ENCODE measurements at regions not wholly inside any gene's neighbourhood (a gene's known extent, or its start where the extent isn't known, plus 50 kb on each side); places are given as distances from the start of the nearest gene placed in this dataset.

DNA sequence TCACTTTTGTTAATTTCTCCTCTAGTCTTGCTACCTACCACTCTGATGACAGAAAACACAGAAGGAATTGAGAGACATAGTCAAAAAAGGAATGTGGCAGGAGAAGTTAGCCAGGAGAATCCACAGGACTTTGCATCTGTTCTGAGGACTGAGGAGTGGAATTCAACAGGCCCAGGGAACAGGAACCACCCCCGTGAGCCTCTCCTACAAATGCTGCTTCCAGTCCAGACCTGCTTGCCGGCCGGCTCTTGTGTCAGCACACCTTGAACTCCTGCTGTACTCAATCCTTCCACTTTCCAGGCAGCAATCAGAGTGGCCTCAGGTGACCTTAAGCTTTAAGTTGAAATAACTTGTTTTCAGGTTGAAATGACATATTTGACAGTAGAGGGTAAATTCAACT, 903.1 kb downstream of the BCL11B start:
- no peak for DNase-seq

- no peak for DNase-seq
These were observed 902.7 kb downstream of the BCL11B start for GRCh38 chr14:98369344-98369743.

DNA sequence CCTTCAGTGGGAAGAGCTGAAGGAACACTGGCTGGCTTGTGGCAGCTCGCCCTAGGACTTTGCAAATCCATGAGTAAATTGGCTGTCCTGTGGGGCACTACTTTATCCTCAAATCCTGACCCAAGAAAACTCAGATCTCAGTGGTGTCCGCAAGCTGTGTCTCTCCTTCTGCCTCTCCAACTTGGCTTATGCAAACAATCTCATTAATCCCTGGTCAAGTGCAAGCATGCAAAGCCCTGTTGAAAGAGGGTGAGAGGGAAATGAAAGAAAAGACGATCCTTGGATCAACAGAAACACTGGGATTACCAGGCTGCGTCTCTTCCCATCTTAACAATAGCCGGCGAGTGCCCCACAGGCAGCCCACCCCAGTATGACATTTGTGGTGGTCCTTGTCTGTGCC, 901.6 kb downstream of the BCL11B start:
- no peak for DNase-seq

DNA sequence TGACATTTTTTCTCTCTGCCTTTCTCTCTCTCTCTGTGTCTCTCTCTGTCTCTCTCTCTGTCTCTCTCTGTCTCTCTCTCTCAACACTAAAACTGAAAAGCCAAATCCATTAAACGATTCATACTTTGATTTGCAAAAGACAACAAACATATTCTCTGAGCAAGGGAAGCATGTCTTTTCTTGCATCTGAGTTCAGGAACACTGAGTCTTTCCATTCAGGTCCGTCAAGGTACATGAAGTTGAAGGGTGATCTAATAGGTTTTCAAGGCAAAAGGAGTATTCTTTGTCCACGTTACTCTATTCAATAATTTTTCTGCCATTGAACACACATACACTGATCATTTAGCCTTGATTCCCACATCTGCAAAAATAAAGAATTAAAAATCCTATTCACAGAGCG, 900.9 kb downstream of the BCL11B start:
- DNase-seq = no peak

DNA sequence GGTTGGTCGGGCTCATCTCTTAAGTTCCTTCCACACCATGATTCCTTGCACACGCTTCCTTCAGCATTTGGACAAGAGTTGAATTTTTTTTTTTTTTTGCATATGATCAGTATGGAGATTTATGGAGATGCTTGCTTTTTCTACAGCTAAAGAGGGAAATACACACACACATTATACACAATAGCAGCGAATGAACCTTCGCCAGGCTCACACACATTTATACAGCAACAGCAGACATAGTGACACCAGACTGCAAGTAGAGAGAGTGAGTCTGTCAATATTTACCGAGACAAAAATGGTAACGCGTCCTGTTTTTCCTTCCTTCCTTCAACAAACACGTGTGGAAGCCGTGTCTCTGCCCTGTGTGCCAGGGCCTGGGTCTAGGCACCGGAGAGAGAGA, 897.9 kb downstream of the BCL11B start:
- no peak for DNase-seq

DNA sequence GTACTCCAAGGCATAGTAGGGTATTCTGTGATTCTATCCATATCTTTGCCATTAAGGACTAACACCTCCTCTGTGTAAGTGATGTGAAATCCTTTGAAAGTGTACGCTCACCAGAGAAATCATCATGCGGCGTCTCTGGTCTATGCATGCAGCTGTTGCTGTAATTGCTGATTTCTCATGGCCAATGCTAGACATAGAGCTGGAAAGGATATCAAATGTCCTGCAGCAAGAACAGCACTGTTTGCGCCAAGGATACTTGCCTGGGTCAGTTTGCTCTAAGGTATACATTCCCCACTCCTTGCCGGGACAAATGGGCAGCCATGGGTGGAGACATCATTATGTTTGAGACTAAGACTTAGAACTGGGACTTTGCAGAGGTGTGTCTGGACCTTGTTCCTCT, 896.4 kb downstream of the BCL11B start:
- no peak for DNase-seq

GRCh38 chr14:98379830-98380229, 892.2 kb downstream of the BCL11B start:
- DNase-seq = no peak

- DNase-seq = no peak
These were observed 889.3 kb downstream of the BCL11B start for GRCh38 chr14:98382662-98383061.

DNA sequence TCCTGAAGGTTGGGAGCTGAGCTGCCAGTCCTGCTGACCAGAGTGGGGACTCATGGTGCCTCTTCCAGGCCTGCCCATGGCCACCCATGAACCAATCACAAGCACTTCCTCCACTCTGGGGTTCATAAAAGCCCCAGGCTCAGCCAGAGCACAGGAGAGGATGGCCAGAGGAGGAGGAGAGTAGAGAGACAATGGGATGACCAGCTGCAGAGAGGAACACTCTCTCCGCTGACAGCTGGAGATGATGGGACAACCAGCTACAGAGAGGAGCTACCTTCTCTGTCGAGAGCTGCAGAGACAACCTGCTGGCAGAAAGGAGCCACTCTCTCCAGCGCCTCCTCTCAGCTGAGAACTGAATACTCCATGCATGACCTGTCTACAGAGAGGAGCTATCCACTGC, 886.1 kb downstream of the BCL11B start:
- DNase-seq = no peak

DNA sequence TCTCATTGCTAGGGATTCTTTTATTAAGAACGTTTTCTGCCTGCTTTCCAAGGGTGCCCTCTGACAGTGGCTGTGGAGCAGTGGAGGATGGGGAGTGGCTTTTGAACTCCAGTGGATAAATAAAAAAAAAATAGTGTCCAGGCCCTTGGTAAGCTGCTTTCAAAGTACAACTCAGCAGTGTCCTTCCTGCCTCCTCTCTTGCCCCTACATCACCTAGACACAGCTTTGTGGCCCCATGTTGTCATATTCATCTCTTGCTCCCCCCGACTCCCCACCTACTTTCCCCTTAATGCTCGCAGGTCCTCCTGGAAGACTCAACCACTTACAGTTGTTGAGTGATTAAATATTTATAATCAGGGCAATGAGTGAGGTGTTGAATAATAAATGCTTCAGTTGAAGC, 880.9 kb downstream of the BCL11B start:
- DNase-seq = no peak

DNA sequence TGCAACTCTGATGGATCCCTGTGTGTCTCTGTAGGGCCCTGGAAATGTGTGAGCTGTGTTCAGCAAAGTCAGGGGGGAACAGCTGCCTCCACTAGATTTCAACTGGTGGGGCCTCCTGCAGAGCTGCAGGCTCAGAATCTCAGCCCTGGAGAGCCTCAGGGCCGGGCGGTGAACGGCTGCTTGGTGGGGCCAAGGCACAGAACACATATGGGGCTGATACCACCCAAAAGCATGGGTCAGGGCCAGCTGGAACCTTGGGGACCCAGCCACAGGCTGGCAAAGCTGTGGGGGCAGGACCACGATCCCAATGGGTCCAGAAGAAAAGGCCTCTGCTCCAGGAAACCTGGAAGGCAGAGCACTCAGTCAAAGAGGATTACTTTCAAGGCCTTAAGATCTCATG, 878.5 kb downstream of the BCL11B start:
- DNase-seq = no peak

- no peak for DNase-seq
These were observed 867.2 kb downstream of the BCL11B start for GRCh38 chr14:98404811-98405210.

DNA sequence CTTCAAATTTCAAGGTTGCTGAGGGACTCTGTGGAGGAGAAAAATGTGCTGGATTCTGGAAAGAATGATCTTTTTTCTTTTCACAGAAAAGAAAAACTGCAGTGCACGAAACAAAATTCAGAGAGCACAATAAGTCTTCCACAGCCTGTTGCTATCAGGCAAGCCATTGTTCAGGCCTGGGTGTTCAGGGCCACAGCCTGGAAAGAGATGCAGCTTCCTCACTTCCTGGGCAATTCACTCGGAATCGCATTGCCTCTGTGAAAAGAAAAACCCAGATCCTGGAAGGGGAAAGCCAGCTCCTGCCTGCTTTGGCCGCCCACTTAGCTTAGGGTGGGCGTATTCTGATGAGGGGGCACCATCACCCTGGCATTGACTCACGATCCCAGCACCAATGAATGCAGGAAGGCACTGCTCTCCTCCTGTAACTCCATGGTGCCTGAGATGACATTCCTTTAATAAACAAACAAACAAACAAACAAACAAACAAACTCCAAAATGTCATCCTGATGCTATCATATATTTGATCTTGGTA, 863.9 kb downstream of the BCL11B start:
- no peak for DNase-seq

GRCh38 chr14:98408713-98409112, 863.3 kb downstream of the BCL11B start:
- no peak for DNase-seq

GRCh38 chr14:98411154-98411553, 860.8 kb downstream of the BCL11B start:
- no peak for DNase-seq

DNA sequence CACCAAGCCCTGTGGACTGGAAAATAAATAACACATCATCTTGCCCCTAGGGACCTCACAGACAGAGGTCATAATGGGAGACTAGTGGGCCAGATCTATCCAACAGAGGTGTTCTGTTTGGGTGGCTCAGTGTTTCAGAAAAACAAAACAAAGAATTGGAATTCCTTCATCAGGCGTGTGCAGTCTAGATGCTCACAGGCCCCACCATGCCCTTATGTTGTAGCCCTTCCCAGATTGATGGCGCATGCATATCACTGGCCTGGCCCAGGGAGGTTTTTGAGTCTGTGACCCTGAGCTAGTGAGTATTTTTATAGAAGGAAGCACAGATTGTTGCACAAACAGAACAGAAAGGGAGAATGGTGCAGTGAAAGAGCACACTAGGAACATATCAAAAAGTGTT, 859.6 kb downstream of the BCL11B start:
- no peak for DNase-seq

GRCh38 chr14:98415766-98416165, 856.2 kb downstream of the BCL11B start:
- no peak for DNase-seq

DNA sequence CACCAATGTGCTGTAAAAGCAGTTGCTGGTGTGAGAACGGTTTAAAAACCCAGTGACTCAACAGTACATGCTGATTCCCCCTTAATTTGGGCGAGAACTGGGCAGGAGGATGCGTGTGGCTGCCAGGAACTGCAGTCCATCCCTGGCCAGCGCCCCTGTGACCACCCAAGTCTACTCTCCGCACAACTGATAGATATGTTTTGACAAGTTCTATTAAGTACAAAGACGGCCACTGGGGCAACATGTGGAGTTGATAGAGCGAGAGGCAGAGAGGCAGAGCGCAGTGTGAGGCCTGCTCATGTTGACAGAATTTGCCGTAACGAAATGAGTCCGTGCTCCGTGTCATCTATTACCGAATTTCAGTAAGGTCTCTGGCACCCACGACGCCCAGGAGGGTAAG, 855.0 kb downstream of the BCL11B start:
- no peak for DNase-seq

DNA sequence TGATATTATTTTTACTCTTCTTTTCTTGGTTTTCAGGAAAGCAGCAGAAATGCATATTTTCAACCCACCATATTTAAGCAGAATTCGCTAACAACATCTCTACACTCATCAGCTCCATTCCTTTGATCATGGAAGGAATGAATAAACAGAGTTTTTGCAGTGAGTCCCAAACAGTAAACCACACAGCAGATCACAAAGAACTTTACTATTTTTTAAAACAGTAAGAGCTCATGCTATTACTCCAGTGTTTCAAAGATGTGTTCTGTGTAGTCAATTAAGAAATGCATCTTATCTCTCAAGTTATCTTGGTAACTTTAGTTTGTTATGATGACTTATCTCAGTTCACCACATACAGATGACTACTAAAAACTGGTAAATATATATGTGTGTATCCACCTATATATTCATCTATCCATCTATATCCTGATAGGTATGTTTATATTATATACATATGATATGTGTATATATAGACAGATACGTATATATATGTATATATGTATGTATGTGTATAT, 843.5 kb downstream of the BCL11B start:
- no peak for DNase-seq

- DNase-seq = no peak
These were observed 838.6 kb downstream of the BCL11B start for GRCh38 chr14:98433436-98433835.

- DNase-seq = no peak
These were observed 834.9 kb downstream of the BCL11B start for GRCh38 chr14:98437113-98437512.

GRCh38 chr14:98444077-98444476, 827.9 kb downstream of the BCL11B start:
- DNase-seq = no peak

DNA sequence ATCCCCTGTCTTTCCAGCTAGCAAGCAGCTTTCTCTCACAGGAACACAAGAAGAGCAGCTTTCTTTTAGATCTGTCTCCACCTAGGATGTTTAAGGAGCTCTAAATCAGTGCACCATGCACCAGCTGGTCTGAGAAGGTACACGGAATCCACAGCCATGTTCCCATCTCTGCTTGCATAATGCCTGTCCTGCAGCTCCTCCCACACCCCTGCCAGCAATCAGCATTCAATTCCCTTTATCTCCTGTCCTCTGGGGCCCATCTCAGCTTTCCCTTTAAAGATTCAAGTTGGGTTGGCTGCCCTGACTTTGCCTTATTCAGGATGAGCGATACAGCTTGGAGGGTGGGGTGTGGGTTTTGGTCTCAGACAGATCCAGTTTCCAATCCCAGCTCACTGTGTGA, 826.3 kb downstream of the BCL11B start:
- no peak for DNase-seq

GRCh38 chr14:98446508-98446907, 825.5 kb downstream of the BCL11B start:
- no peak for DNase-seq

- DNase-seq = no peak
These were observed 815.8 kb downstream of the BCL11B start for GRCh38 chr14:98456231-98456630.

GRCh38 chr14:98458702-98459101, 813.3 kb downstream of the BCL11B start:
- DNase-seq = no peak
